PFSK-1 (cell line): ENCODE measurements at regions not wholly inside any gene's neighbourhood (a gene's known extent, or its start where the extent isn't known, plus 50 kb on each side); places are given as distances from the start of the nearest gene placed in this dataset.

Experiments
- POLR2AphosphoS5 ChIP-seq: IDR thresholded peaks from 2 replicates; pipeline ENCODE4 v1.6.1; 2012; ENCODE audit warnings: low read depth, mild to moderate bottlenecking, control low read depth, low read length, moderate library complexity
- SIN3A ChIP-seq: IDR thresholded peaks from 2 replicates; pipeline ENCODE4 v1.6.1; 2012; ENCODE audit warnings: mild to moderate bottlenecking, low read length, moderate library complexity, borderline replicate concordance; ENCODE audit not compliant: insufficient read depth
- TAF1 ChIP-seq: IDR thresholded peaks from 2 replicates; pipeline ENCODE4 v1.6.1; 2012; ENCODE audit warnings: low read length, control low read depth, borderline replicate concordance; ENCODE audit not compliant: insufficient read depth

DNA sequence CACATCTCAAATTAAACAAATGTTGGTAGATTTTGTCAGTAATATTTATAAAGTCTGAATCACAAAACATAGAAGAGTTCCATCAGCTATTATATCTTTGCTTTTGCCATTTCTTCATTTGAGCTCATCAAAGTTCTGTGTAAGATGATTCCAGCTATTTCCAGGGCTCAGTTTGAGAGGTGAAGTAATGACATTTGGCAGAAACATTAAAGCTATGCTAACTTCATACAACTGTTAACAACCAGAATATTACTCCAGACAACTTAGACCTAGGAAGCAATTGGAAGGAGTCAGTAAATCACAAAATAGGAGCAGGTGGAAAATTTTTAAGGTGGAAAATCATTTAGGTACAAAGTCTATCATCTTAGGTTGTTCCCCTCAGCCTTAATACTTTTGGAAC, 76.2 kb upstream of the CSNK1A1L start:
- TF ChIP-seq SIN3A (no peak), POLR2AphosphoS5 (no peak), TAF1 (no peak)
